GM23338 (cell line): ENCODE measurements at regions not wholly inside any gene's neighbourhood (a gene's known extent, or its start where the extent isn't known, plus 50 kb on each side); places are given as distances from the start of the nearest gene placed in this dataset.

Experiments used
- ATAC-seq: fragments of 200-7000 bp; cut with Tn5 transposase; 3 replicates; pipeline ENCODE4 v1.9.1; 2020
- DNase-seq: peaks from one replicate; pipeline ENCODE4 v3.0.0-alpha.2; 2015; ENCODE audit warnings: low spot score
- H2AFZ ChIP-seq: fragments of 200-600 bp; sonication (generic); 2 replicates; pipeline ENCODE4 v1.8.0; 2016; ENCODE audit warnings: antibody characterized with exemption, mild to moderate bottlenecking, moderate library complexity
- H3F3A ChIP-seq: fragments of 200-600 bp; sonication (generic); replicated peaks from 2 replicates; pipeline ENCODE4 v1.8.0; 2017; ENCODE audit warnings: antibody characterized with exemption, mixed run types, low read depth
- H3K27ac ChIP-seq: fragments of 200-600 bp; sonication (generic); 2 replicates; pipeline ENCODE4 v1.6.1; 2016; ENCODE audit warnings: low read depth
- H3K27me3 ChIP-seq: fragments of 200-600 bp; sonication (generic); 2 replicates; pipeline ENCODE4 v1.8.0; 2016; ENCODE audit warnings: mild to moderate bottlenecking, mixed run types, moderate library complexity; ENCODE audit not compliant: insufficient read depth
- H3K36me3 ChIP-seq: fragments of 200-600 bp; sonication (generic); 2 replicates; pipeline ENCODE4 v1.8.0; 2016; ENCODE audit warnings: mild to moderate bottlenecking; ENCODE audit not compliant: insufficient read depth
- H3K4me1 ChIP-seq: fragments of 200-600 bp; sonication (generic); 2 replicates; pipeline ENCODE4 v1.8.0; 2016; ENCODE audit warnings: mild to moderate bottlenecking, moderate library complexity; ENCODE audit not compliant: insufficient read depth
- H3K4me2 ChIP-seq: fragments of 200-600 bp; sonication (generic); 2 replicates; pipeline ENCODE4 v1.7.1; 2017; ENCODE audit warnings: mixed run types
- H3K4me3 ChIP-seq: fragments of 200-600 bp; sonication (generic); 2 replicates; pipeline ENCODE4 v1.6.1; 2016; ENCODE audit warnings: mixed run types
- H3K79me2 ChIP-seq: fragments of 200-600 bp; sonication (generic); replicated peaks from 2 replicates; pipeline ENCODE4 v1.8.0; 2017; ENCODE audit warnings: mild to moderate bottlenecking; ENCODE audit not compliant: insufficient read depth
- H3K9me2 ChIP-seq: fragments of 200-600 bp; sonication (generic); 2 replicates; pipeline ENCODE4 v1.8.0; 2017; ENCODE audit not compliant: insufficient read depth
- H4K20me1 ChIP-seq: fragments of 200-600 bp; sonication (generic); replicated peaks from 2 replicates; pipeline ENCODE4 v1.8.0; 2017; ENCODE audit warnings: mild to moderate bottlenecking; ENCODE audit not compliant: insufficient read depth
- H3K27ac Mint-ChIP-seq: 2 replicates; pipeline ENCODE4 v1.8.0; 2020; ENCODE audit warnings: inconsistent platforms, mild to moderate bottlenecking, moderate library complexity, mixed read lengths
- H3K27me3 Mint-ChIP-seq: 3 replicates; pipeline ENCODE4 v1.8.0; 2022; ENCODE audit warnings: low read depth, mild to moderate bottlenecking, moderate library complexity, mixed read lengths, inconsistent platforms; ENCODE audit not compliant: insufficient read depth, poor library complexity
- H3K36me3 Mint-ChIP-seq: 3 replicates; pipeline ENCODE4 v1.8.0; 2021; ENCODE audit warnings: low read depth, mild to moderate bottlenecking, inconsistent platforms, moderate library complexity, mixed read lengths
- H3K4me1 Mint-ChIP-seq: 3 replicates; pipeline ENCODE4 v1.8.0; 2020; ENCODE audit warnings: mild to moderate bottlenecking, inconsistent platforms, mixed read lengths
- H3K4me3 Mint-ChIP-seq: 3 replicates; pipeline ENCODE4 v1.8.0; 2021; ENCODE audit warnings: moderate library complexity, mild to moderate bottlenecking, inconsistent platforms, mixed read lengths
- H3K9me3 Mint-ChIP-seq: 3 replicates; pipeline ENCODE4 v1.8.0; 2020; ENCODE audit warnings: moderate library complexity, mild to moderate bottlenecking, inconsistent platforms, mixed read lengths
- CTCF ChIP-seq, 2 experiments: fragments of 200-600 bp in 1 of 2; sonication (generic) in 1 of 2; conservative IDR thresholded peaks; 2 replicates each; pipeline versions ENCODE4 v1.5.1 to v1.6.1; 2016 to 2017; ENCODE audit warnings: antibody characterized with exemption in 2 of 2, low read depth in 2 of 2, mild to moderate bottlenecking in 2 of 2, moderate library complexity in 1 of 2
- REST ChIP-seq: IDR thresholded peaks from one replicate; pipeline ENCODE4 v1.6.1; 2018; ENCODE audit warnings: antibody characterized with exemption; ENCODE audit not compliant: unreplicated experiment
- TF ChIP-seq, protein P1 (sequence below): fragments of 250-450 bp; sonication (Bioruptor Pico); IDR thresholded peaks from 2 replicates; pipeline ENCODE4 v1.5.0; 2020; ENCODE audit warnings: mild to moderate bottlenecking, moderate library complexity
- TF ChIP-seq, protein P2 (sequence below): IDR thresholded peaks from 2 replicates; pipeline ENCODE4 v1.6.1; 2016; ENCODE audit warnings: antibody characterized with exemption

GRCh38 chr4:20050768-20051167 is 200.9 kb upstream of the SLIT2 start:
- Histone ChIP-seq H3K79me2 (no peaks in the 10 kb centered on the region), H3K4me3 (no peak overlapping the region), H4K20me1 (no peaks in the 10 kb centered on the region), H3K27ac (no peak overlapping the region), H3K4me1 (no peaks in the 10 kb centered on the region), H3K4me2 (no peak overlapping the region), H3K9me2 (no peaks in the 10 kb centered on the region), H2AFZ (no peak overlapping the region), H3F3A (no peaks in the 10 kb centered on the region), H3K27me3 (no peaks in the 10 kb centered on the region), H3K36me3 (no peaks in the 10 kb centered on the region)
- TF ChIP-seq CTCF (conservative IDR thresholded peaks at IDR 0.05; ENCODE audit: low read depth in 2 of 2) (no peak), REST (no peak)
- TF ChIP-seq, protein P1, sequence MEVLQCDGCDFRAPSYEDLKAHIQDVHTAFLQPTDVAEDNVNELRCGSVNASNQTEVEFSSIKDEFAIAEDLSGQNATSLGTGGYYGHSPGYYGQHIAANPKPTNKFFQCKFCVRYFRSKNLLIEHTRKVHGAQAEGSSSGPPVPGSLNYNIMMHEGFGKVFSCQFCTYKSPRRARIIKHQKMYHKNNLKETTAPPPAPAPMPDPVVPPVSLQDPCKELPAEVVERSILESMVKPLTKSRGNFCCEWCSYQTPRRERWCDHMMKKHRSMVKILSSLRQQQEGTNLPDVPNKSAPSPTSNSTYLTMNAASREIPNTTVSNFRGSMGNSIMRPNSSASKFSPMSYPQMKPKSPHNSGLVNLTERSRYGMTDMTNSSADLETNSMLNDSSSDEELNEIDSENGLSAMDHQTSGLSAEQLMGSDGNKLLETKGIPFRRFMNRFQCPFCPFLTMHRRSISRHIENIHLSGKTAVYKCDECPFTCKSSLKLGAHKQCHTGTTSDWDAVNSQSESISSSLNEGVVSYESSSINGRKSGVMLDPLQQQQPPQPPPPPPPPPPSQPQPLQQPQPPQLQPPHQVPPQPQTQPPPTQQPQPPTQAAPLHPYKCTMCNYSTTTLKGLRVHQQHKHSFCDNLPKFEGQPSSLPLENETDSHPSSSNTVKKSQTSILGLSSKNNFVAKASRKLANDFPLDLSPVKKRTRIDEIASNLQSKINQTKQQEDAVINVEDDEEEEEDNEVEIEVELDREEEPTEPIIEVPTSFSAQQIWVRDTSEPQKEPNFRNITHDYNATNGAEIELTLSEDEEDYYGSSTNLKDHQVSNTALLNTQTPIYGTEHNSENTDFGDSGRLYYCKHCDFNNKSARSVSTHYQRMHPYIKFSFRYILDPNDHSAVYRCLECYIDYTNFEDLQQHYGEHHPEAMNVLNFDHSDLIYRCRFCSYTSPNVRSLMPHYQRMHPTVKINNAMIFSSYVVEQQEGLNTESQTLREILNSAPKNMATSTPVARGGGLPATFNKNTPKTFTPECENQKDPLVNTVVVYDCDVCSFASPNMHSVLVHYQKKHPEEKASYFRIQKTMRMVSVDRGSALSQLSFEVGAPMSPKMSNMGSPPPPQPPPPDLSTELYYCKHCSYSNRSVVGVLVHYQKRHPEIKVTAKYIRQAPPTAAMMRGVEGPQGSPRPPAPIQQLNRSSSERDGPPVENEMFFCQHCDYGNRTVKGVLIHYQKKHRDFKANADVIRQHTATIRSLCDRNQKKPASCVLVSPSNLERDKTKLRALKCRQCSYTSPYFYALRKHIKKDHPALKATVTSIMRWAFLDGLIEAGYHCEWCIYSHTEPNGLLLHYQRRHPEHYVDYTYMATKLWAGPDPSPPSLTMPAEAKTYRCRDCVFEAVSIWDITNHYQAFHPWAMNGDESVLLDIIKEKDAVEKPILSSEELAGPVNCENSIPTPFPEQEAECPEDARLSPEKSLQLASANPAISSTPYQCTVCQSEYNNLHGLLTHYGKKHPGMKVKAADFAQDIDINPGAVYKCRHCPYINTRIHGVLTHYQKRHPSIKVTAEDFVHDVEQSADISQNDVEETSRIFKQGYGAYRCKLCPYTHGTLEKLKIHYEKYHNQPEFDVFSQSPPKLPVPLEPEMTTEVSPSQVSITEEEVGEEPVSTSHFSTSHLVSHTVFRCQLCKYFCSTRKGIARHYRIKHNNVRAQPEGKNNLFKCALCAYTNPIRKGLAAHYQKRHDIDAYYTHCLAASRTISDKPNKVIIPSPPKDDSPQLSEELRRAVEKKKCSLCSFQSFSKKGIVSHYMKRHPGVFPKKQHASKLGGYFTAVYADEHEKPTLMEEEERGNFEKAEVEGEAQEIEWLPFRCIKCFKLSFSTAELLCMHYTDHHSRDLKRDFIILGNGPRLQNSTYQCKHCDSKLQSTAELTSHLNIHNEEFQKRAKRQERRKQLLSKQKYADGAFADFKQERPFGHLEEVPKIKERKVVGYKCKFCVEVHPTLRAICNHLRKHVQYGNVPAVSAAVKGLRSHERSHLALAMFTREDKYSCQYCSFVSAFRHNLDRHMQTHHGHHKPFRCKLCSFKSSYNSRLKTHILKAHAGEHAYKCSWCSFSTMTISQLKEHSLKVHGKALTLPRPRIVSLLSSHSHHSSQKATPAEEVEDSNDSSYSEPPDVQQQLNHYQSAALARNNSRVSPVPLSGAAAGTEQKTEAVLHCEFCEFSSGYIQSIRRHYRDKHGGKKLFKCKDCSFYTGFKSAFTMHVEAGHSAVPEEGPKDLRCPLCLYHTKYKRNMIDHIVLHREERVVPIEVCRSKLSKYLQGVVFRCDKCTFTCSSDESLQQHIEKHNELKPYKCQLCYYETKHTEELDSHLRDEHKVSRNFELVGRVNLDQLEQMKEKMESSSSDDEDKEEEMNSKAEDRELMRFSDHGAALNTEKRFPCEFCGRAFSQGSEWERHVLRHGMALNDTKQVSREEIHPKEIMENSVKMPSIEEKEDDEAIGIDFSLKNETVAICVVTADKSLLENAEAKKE (CRISPR knock-in tag) = no peak
- TF ChIP-seq, protein P2, sequence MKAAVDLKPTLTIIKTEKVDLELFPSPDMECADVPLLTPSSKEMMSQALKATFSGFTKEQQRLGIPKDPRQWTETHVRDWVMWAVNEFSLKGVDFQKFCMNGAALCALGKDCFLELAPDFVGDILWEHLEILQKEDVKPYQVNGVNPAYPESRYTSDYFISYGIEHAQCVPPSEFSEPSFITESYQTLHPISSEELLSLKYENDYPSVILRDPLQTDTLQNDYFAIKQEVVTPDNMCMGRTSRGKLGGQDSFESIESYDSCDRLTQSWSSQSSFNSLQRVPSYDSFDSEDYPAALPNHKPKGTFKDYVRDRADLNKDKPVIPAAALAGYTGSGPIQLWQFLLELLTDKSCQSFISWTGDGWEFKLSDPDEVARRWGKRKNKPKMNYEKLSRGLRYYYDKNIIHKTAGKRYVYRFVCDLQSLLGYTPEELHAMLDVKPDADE = no peak
- Mint-ChIP-seq H3K27ac (no peak overlapping the region), H3K27me3 (peaks cover 1% of the 10 kb centered on the region), H3K36me3 (no peaks in the 10 kb centered on the region), H3K4me1 (no peaks in the 10 kb centered on the region), H3K9me3 (no peaks in the 10 kb centered on the region), H3K4me3 (no peak overlapping the region)
- no peak for ATAC-seq
- no peak for DNase-seq
